ENCODE measurements at regions not wholly inside any gene's neighbourhood (a gene's known extent, or its start where the extent isn't known, plus 50 kb on each side); places are given as distances from the start of the nearest gene placed in this dataset.
"Not testable (repeated sequence)": the region's sequence is repeated elsewhere in the genome, so short reads cannot be mapped to it uniquely, and the experiment has no call there.

GRCh38 chr2:21332993-21333625 lies 209.3 kb downstream of the TDRD15 start:
- no peak for DNase-seq (ENCODE audit: low read depth)

DNA sequence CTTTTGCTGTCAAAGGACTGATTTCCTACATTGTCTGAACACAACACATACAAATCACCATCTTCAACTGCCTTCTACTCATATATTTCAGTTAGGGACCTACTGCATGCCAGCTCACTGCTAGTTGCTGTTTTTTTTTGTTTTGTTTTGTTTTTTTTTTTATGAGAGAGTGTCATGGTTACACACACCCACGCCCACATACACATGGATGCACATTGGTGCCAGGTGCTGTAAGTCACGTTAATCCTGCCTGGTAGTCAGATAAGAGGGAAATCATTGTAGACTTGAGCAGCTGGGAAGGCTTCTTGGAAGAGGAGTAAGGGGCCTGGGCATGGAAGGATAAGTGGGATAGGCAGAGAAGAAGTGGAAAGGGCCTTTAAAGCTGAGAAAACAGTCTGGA lies 209.9 kb downstream of the TDRD15 start:
- no peak for DNase-seq (ENCODE audit: low read depth)

GRCh38 chr2:21346984-21347383 lies 223.2 kb downstream of the TDRD15 start:
- no peak for DNase-seq (ENCODE audit: low read depth)

GRCh38 chr2:21353879-21354679 lies 230.3 kb downstream of the TDRD15 start:
- DNase-seq (ENCODE audit: low read depth): no peak

DNA sequence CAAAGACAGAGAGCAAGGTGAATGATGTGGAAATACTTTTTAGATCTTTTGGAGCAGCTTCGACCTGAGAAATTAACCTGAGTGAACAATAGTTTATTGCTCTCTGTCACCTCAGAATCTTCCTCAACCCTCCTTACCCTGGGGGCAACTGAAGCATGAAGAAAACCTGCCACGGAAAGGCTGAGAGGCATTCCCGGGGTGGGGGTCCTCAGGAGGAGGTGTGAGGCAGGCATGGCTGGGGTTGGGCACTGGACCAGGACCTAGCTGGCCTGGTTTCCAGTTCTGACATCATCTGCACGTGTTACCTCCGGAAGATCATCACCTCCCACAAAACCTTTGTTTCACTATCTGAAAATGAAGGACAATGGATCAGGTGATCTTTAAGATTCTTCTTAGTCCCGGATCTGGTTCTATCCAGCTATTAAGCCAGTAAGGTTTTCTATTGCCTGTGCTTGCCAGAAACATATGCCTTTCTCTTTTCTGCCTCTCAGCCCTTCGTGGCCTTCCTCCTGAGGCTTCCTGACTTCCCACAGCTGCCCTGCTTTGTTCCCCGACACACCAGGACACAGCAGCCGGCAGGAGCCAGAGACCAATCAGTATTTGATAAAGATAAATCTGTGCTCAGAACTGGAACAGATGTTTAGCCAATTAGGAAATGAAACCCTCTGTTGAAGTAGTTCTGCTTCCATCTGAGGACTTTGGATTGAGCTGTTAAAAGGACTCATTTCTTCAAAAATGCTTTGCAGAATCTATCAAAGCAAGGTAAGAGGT lies 232.5 kb downstream of the TDRD15 start:
- no peak for DNase-seq (ENCODE audit: low read depth)

- no peak for DNase-seq (ENCODE audit: low read depth)
These were observed 233.1 kb downstream of the TDRD15 start for GRCh38 chr2:21356857-21357255.

- no peak for DNase-seq (ENCODE audit: low read depth)
These were observed 235.2 kb downstream of the TDRD15 start for GRCh38 chr2:21358976-21359375.

DNA sequence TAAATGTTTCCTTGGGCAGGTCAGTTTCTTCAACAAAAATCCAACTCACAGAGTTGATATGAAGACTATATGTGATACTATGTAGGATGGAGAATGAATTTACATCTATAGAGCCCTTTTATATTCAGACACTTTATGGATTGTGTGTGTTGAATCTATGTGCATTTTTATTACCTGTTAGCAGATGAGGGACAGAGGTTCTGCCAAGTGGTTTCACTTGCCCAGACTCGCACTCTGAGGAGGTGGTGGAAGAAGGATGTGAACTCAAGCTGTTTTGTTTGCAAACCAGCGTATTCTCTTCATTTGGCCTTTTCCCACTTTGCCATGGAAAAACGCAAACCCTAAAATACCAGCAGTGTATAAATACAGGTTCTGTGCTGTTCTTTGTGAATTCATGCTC lies 237.6 kb downstream of the TDRD15 start:
- DNase-seq (ENCODE audit: low read depth): no peak

- no peak for DNase-seq (ENCODE audit: low read depth)
These were observed 238.3 kb downstream of the TDRD15 start for GRCh38 chr2:21361957-21362486.

GRCh38 chr2:21363364-21363763 lies 239.6 kb downstream of the TDRD15 start:
- DNase-seq (ENCODE audit: low read depth): no peak

DNA sequence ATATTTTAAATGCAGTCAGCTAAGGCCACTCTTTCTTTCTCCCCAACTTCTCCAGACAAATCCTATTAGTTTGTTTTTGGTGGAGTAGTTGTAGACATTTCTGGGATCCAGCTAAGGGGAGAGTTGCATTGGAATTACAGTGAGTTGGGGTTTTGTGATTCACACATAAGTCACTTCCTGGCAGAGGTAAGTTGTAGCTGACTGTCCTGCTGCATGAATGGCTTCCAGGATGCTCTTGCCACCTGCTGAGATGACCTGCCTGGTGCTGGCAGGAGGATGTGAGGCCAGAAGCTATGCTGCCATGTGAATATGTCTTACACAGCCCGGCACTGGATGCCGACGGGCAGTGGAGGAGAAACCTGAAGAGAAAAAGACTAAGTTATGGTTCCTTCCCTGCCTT lies 243.7 kb downstream of the TDRD15 start:
- no peak for DNase-seq (ENCODE audit: low read depth)

DNA sequence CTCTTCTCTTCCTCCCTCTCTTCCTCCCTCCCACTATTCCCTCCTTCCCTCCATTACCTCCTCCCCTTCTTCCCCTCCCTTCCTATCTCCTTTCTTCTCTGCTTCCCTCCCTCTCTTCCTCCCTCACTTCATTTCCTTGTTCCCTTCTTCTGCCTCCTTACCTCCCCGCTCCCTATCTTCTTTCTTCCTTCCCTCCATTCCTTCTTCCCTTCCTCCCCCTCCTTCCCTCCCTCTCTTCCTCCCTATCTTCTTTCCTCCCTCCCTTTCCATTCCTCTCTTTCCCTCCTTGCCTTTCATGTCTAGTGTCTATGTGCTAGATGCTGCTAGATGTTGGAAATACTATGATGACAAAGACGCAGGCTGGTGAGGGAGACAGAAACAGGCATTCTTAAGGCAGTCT lies 246.0 kb downstream of the TDRD15 start:
- no peak for DNase-seq (ENCODE audit: low read depth)

- no peak for DNase-seq (ENCODE audit: low read depth)
These were observed 247.8 kb downstream of the TDRD15 start for GRCh38 chr2:21371499-21372003.

GRCh38 chr2:21372654-21373053 lies 248.9 kb downstream of the TDRD15 start:
- no peak for DNase-seq (ENCODE audit: low read depth)

- DNase-seq (ENCODE audit: low read depth): no peak
These were observed 253.1 kb downstream of the TDRD15 start for GRCh38 chr2:21376864-21377263.

DNA sequence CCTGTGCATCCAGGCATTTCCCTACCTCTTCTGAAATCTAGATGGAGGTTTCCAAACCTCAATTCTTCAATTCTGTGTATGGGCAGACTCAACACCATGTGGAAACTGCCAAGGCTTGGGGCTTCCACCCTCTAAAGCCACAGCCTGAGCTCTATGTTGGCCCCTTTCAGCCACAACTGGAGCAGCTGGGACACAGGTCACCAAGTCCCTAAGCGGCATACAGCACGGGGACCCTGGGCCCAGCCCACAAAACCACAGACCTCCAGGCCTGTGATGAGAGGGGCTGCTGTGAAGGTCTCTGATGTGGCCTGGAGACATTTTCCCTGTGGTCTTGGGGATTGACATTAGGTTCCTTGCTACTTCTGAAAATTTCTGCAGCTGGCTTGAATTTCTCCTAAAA lies 255.4 kb downstream of the TDRD15 start:
- no peak for DNase-seq (ENCODE audit: low read depth)

- not testable (repeated sequence) for DNase-seq (ENCODE audit: low read depth)
These were observed 255.9 kb downstream of the TDRD15 start for GRCh38 chr2:21379668-21380067.

DNA sequence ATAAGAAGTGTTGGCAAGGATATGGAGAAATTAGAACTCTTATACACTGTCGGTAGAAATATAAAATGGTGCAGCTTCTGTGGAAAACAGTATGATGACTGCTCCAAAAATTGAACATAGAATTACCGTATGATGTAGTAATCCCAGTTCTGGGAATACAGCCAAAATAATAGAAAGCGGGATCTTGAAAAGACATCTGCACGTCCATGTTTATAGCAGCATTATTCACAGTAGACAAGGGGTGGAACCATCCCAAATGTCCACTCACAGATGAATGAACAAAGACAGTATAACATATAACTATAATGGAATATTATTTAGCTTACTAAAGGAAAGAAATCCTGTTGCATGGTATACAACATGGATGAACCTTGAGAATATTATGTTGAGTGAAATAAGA lies 257.7 kb downstream of the TDRD15 start:
- DNase-seq (ENCODE audit: low read depth): no peak

DNA sequence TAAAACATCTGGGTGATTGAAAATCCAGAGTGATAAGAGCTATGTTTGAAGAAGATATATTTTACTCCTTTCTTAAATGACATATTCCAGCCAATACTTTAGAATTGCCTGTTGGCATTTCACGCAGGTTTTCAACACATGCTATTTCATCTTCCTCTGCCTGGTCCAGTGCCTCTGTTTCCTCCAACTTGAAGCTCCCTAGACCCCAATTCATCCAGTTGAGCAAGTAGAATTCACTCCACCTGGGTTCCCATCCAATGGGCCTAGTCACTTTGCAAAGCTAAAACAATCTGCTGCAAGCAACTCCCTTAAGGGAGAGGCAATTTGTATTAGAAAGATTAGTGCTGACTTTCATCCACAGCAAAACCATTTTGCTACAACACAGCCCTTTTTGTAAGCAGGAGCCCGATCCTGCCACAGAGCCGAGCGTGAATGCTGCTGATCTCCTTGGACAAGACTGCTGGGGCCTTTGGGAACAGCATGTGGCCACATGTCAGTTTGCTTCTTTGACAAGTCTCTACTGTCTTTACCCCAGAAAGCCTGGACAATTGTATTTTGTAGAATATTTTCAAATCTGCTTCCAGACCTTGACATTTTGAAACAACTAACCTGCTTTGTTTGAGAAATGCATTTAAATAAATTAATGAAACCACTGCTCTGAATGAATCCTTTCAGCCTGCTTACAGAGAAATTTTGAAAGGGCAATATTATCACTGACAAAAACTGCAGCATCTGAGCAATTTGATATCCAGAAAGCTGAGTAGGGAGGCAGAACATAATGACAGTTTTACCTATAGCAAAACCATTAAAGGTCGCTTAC lies 259.1 kb downstream of the TDRD15 start:
- no peak for DNase-seq (ENCODE audit: low read depth)

GRCh38 chr2:21386666-21387065 lies 262.9 kb downstream of the TDRD15 start:
- no peak for DNase-seq (ENCODE audit: low read depth)

DNA sequence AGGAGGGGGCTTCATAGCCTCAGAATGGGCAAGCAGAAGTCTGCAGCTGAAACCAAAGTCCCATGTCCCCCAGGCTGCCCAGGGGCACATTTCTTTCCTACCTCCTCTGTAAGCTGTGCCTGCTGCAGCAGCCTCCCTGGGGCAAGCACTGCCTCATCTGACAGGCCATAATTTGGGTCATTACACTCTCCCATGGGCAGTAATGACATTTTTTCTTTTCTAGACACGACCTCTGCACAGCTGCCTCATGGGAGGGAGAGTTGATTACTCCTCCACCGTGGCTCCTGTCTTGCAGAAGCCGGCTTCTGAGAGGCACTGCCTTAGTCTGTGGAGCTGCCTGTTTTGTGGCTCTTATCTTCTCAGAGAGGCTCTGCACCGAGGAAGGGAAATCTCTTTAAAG lies 268.9 kb downstream of the TDRD15 start:
- DNase-seq (ENCODE audit: low read depth): no peak

GRCh38 chr2:21393173-21393572 lies 269.4 kb downstream of the TDRD15 start:
- DNase-seq (ENCODE audit: low read depth): no peak

Measured in activated T-cell treated with anti-CD3 and anti-CD28 coated beads for 24 hours (primary cell).